GM13976 (cell line): ENCODE measurements at regions not wholly inside any gene's neighbourhood (a gene's known extent, or its start where the extent isn't known, plus 50 kb on each side); places are given as distances from the start of the nearest gene placed in this dataset.

ENCODE experiments used
- DNase-seq: peaks from one replicate; pipeline ENCODE4 v3.0.0; 2012; ENCODE audit warnings: low spot score
- CTCF ChIP-seq: IDR thresholded peaks from 2 replicates; pipeline ENCODE4 v1.5.1; 2012; ENCODE audit warnings: borderline replicate concordance, mild to moderate bottlenecking; ENCODE audit not compliant: insufficient read depth; ENCODE audit errors: extremely low read depth, missing control alignments, control extremely low read depth
- in situ Hi-C: fragments of 300-500 bp; cut with MboI; formaldehyde crosslinking; loops from one replicate; pipeline ENCODE4 v1.12.0; 2022; ENCODE audit warnings: low sequenced_read_pairs, mixed read lengths, inconsistent platforms; ENCODE audit not compliant: unreplicated experiment

DNA sequence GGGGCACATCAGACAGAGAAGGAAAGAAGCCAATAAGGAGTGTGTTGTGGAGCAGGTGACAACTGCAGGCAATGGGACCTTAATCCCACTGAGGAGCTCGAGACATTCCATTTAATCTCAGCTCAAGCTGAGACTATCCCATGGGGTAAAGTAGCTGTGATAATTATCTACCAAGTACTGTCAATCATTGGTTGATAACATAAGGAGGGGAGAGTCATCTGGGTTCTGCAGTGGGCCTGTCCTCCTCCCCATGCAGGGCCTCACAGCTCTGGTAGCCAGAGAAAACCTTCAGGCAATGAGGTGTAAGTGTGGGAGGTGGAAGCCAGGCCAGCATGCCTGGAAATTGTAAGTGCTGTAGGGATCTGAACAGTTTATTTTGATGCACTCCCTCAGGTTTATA, 375.0 kb upstream of the ARID1B start:
- no peak for TF ChIP-seq CTCF
- in situ Hi-C loops, result no loop called here
- no peak for DNase-seq

GRCh38 chr6:156400487-156400886, 376.7 kb upstream of the ARID1B start:
- TF ChIP-seq CTCF, result no peak
- in situ Hi-C loops, result no loop called here

GRCh38 chr6:156398966-156399365, 378.2 kb upstream of the ARID1B start:
- no peak for DNase-seq
- no peak for TF ChIP-seq CTCF
- in situ Hi-C loops, result no loop called here

More at GRCh38 chr6:156400487-156400886, 376.7 kb upstream of the ARID1B start:
- DNase-seq, result no peak

- in situ Hi-C loops, result no loop called here
- no peak for DNase-seq
- TF ChIP-seq CTCF, result no peak
These were observed 378.8 kb upstream of the ARID1B start for GRCh38 chr6:156398371-156398770.

GRCh38 chr6:156396791-156397418, 380.3 kb upstream of the ARID1B start:
- in situ Hi-C loops, result no loop called here
- DNase-seq, result peak; percentile 14
- TF ChIP-seq CTCF, result no peak

DNA sequence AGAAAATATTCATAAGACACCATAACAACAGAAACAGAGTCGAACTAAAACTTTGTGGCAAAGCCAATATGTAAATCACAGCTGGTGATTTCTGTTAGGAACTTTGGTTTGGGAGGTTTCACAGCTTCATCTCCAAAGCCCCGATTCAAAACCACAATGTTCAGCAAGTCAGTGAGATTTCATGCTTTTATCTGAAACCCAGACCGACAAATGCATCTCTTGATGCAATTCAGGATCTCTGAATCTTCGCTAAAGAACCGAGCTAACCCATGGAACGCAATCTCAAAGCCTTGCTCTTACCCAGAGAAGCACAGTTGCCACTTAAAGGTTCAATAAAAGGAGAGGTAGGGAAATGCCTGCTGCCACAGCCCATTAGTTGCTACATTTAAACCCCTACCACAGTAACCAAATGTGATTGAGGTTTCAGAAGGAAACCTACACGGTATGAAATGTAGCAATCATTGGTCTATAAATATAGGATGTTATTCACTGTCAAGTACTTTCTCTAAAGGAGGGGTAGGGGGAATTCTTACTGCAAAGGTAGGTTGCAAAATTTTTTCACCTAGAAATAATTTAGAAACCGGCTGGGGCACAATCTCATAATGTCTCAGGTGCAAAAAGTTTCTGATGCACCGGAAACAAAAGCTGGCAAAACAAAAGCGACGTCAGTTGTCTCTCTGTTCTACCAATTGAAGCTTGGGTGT, 381.0 kb upstream of the ARID1B start:
- DNase-seq, result peak; percentile 52
- in situ Hi-C loops, result no loop called here
- no peak for TF ChIP-seq CTCF
